Adrenal gland (tissue), 9 donors: ENCODE measurements at regions not wholly inside any gene's neighbourhood (a gene's known extent, or its start where the extent isn't known, plus 50 kb on each side); places are given as distances from the start of the nearest gene placed in this dataset.

Experiments used
- DNase-seq, 7 donors: peaks; one replicate each; pipeline ENCODE4 v3.0.0-alpha.2; 2019 to 2020
- H3K27ac ChIP-seq, 5 donors: fragments of 200-600 bp; sonication (generic) in 4 of 5; 1 replicate in 3 of 5; 2 replicates in 2 of 5; pipeline versions ENCODE4 v1.5.1 to v1.8.0; 2016 to 2020; ENCODE audit warnings: mild to moderate bottlenecking in 1 of 5
- H3K27me3 ChIP-seq: fragments of 200-600 bp; 2 replicates; pipeline ENCODE4 v1.8.0; 2021
- H3K36me3 ChIP-seq, 2 donors: fragments of 200-600 bp; replicated peaks in 1 of 2; 1 replicate in 1 of 2; 2 replicates in 1 of 2; pipeline versions ENCODE4 v1.5.1 to v1.8.0; 2018 to 2022
- H3K4me1 ChIP-seq, 2 donors: fragments of 200-600 bp; replicated peaks in 1 of 2; 1 replicate in 1 of 2; 2 replicates in 1 of 2; pipeline versions ENCODE4 v1.5.1 to v1.8.0; 2018 to 2021
- H3K4me3 ChIP-seq, 4 donors: fragments of 200-600 bp; sonication (generic) in 3 of 4; one replicate each; pipeline ENCODE4 v1.5.1; 2016 to 2018
- H3K9me3 ChIP-seq, 3 donors: fragments of 200-600 bp; sonication (generic) in 1 of 3; replicated peaks in 1 of 3; 1 replicate in 2 of 3; 2 replicates in 1 of 3; pipeline versions ENCODE4 v1.5.1 to v1.8.0; 2016 to 2021
- CTCF ChIP-seq, 6 experiments: fragments of 450-650 bp in 4 of 6; fragments of 200-600 bp in 2 of 6; sonication (generic) in 1 of 6; IDR thresholded peaks; 1 replicate in 5 of 6; 2 replicates in 1 of 6; pipeline versions ENCODE4 v1.5.1 to v1.8.0; 2016 to 2021; ENCODE audit warnings: antibody characterized with exemption in 6 of 6, mild to moderate bottlenecking in 2 of 6, moderate library complexity in 1 of 6
- POLR2A ChIP-seq, 2 donors: fragments of 450-650 bp; IDR thresholded peaks; one replicate each; pipeline ENCODE4 v1.6.1; 2017; ENCODE audit warnings: antibody characterized with exemption in 2 of 2, mild to moderate bottlenecking in 2 of 2, moderate library complexity in 1 of 2
- WGBS, 4 donors: extraction: QIAGEN DNeasy Blood & Tissue Kit in 2 of 4; methylation state at CpG; one replicate each; pipeline versions ENCODE4 v1.1.5 to v1.1.7; 2013 to 2017; 5-methylcytosine and 5-hydroxymethylcytosine counted together
- intact Hi-C, 2 donors: fragments of 100-400 bp; cut with DNase I; formaldehyde crosslinking; loops; one replicate each; pipeline versions ENCODE4 v1.14.1 to v1.15.0; 2022 to 2023
- donor health status: healthy with polysubstance abuse.
- donor health status: Bipolar disorder and iron deficiency.
- donor health status: DM: yes; HTN: yes; CAD: no.
- donor health status: DM: no; HTN: no; CAD: no.
- donor health status: DM: no; HTN: no; CAD: no.

GRCh38 chr4:10369517-10369916 lies 87.7 kb downstream of the ZNF518B start:
- H3K4me1 ChIP-seq = no peaks in the 10 kb centered on the region

DNA sequence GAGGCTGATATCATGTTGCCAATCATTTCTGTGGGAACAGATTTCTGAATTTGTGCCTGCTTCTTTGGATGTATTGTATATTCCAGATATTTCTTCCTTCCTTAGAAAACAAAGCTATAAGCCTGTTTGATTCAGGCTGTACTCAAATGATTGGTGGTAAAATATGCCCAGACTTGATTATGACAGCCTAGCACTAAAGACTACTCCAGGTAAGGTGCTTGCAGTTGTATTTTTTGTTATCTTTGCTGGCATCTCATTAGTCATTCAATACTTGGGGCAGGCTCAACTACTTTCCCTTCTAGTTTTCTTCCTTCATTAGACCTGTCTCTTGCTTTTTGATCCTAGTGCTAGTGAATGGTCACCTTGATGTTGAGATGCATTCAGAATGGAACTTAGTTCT lies 90.6 kb downstream of the ZNF518B start:
- no peak overlapping the region for H3K4me3 ChIP-seq
- DNase-seq = no peak
- TF ChIP-seq POLR2A (IDR thresholded peaks at IDR 0.05) (no peak), CTCF (IDR thresholded peaks at IDR 0.05) (no peak)
- intact Hi-C loops = no loop called here
- H3K27ac ChIP-seq = no peak overlapping the region
- no peaks in the 10 kb centered on the region for H3K27me3 ChIP-seq
- no peaks in the 10 kb centered on the region for H3K9me3 ChIP-seq
- no peaks in the 10 kb centered on the region for H3K4me1 ChIP-seq
- H3K36me3 ChIP-seq = no peaks in the 10 kb centered on the region

More at GRCh38 chr4:10369517-10369916, 87.7 kb downstream of the ZNF518B start:
- 68 to 89% (median 78%) methylated on average over 2 of the region's 2 CpGs for WGBS, 4 donors
- no peak overlapping the region for H3K4me3 ChIP-seq
- H3K9me3 ChIP-seq = no peaks in the 10 kb centered on the region
- no peak for DNase-seq
- no peaks in the 10 kb centered on the region for H3K36me3 ChIP-seq
- intact Hi-C loops = no loop called here
- H3K27me3 ChIP-seq = no peaks in the 10 kb centered on the region
- H3K27ac ChIP-seq = no peak overlapping the region
- TF ChIP-seq POLR2A (IDR thresholded peaks at IDR 0.05) (no peak), CTCF (IDR thresholded peaks at IDR 0.05) (no peak)

DNA sequence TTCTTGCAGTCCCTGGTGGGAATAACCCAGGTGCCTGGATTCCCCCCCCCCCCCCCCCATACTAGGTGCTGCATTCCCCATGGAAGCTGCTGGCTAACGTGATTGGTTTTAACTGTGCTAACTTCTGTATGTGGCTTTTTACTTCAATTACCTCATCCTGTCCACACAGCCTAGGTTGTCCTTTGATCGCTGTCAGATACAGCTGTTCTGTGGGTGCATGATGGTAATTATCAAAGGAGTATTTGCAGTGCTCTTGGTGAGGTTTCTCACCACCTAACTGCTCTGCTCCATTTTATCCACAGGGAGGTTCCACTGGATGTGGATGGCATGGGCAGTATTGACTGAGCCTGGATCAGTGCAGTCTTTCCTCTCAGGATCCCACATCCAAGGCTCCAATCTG lies 93.0 kb downstream of the ZNF518B start:
- Histone ChIP-seq H3K4me1 (no peaks in the 10 kb centered on the region), H3K27me3 (no peaks in the 10 kb centered on the region), H3K27ac (no peak overlapping the region), H3K9me3 (no peaks in the 10 kb centered on the region), H3K36me3 (no peaks in the 10 kb centered on the region), H3K4me3 (no peak overlapping the region)
- TF ChIP-seq CTCF (IDR thresholded peaks at IDR 0.05) = no peak
- TF ChIP-seq POLR2A (IDR thresholded peaks at IDR 0.05) = no peak
- WGBS, 4 donors = 85 to 93% (median 87%) methylated on average over 2 of the region's 2 CpGs
- intact Hi-C loops = no loop called here
- no peak for DNase-seq

- Histone ChIP-seq H3K36me3 (no peaks in the 10 kb centered on the region), H3K4me1 (no peaks in the 10 kb centered on the region), H3K9me3 (no peaks in the 10 kb centered on the region), H3K27me3 (no peaks in the 10 kb centered on the region), H3K4me3 (no peak overlapping the region), H3K27ac (no peak overlapping the region)
- no peak for TF ChIP-seq POLR2A (IDR thresholded peaks at IDR 0.05)
- DNase-seq = no peak
- intact Hi-C loops = no loop called here
Measured at GRCh38 chr4:10354746-10355145, 102.5 kb downstream of the ZNF518B start.

- TF ChIP-seq POLR2A (IDR thresholded peaks at IDR 0.05) (no peak), CTCF (IDR thresholded peaks at IDR 0.05) (no peak)
- Histone ChIP-seq H3K36me3 (no peaks in the 10 kb centered on the region), H3K27ac (no peak overlapping the region), H3K4me1 (no peaks in the 10 kb centered on the region), H3K27me3 (no peaks in the 10 kb centered on the region), H3K4me3 (no peak overlapping the region), H3K9me3 (no peaks in the 10 kb centered on the region)
- WGBS, 4 donors = 74 to 90% (median 84%) methylated on average over 2 of the region's 2 CpGs
- intact Hi-C loops = no loop called here
- peak in 4 of 7 donors; percentile 11 to 57 (median 31) for DNase-seq
Measured at GRCh38 chr4:10354225-10354624, 103.0 kb downstream of the ZNF518B start.
